ENCODE measurements at regions not wholly inside any gene's neighbourhood (a gene's known extent, or its start where the extent isn't known, plus 50 kb on each side); places are given as distances from the start of the nearest gene placed in this dataset.
"Not testable (repeated sequence)": the region's sequence is repeated elsewhere in the genome, so short reads cannot be mapped to it uniquely, and the experiment has no call there.

DNA sequence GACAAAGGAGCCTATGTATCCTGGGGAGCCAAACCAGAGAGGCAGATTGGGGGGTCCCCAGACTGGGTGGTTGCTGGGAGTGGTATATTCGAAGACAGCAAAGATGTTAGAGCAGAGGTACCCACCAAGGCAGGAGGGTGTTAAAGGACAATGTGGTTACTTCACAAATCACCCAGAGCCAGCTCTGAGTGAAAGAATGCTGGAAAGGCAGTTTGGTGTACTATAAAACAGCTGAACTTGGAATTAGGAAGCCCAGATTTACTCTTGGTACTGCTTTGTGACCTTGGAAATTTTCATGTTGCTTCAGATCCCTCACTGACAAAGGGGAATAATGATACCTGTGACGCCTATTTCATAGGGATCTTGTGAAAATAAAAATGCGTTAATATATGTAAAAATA is 121.6 kb downstream of the CD164 start:
- no peaks in the 10 kb centered on the region for H3K27me3 Mint-ChIP-seq (ENCODE audit: low read depth)
- H3K4me1 Mint-ChIP-seq (ENCODE audit: low read depth): no peaks in the 10 kb centered on the region
- intact Hi-C loops (cut with micrococcal nuclease): no loop called here
- CTCF ChIA-PET: interaction anchor here (1.2 kb wide), 1 partner anchor 122 kb away, joined by 3 read pairs; no protein-coding TSS in a partner anchor
- no peaks in the 10 kb centered on the region for H3K9me3 Mint-ChIP-seq
- H3K36me3 Mint-ChIP-seq (ENCODE audit: low read depth): no peaks in the 10 kb centered on the region
- no peak overlapping the region for H3K4me3 Mint-ChIP-seq
- DNase-seq: no peak
- no peak overlapping the region for H3K27ac Mint-ChIP-seq

- no peaks in the 10 kb centered on the region for H3K36me3 Mint-ChIP-seq (ENCODE audit: low read depth)
- CTCF ChIA-PET: no interaction called here
- intact Hi-C loops (cut with micrococcal nuclease): no loop called here
- no peaks in the 10 kb centered on the region for H3K27me3 Mint-ChIP-seq (ENCODE audit: low read depth)
- H3K4me1 Mint-ChIP-seq (ENCODE audit: low read depth): no peaks in the 10 kb centered on the region
- no peak for DNase-seq
- no peak overlapping the region for H3K4me3 Mint-ChIP-seq
- H3K27ac Mint-ChIP-seq: no peak overlapping the region
- H3K9me3 Mint-ChIP-seq: no peaks in the 10 kb centered on the region
These were observed 122.1 kb downstream of the CD164 start for GRCh38 chr6:109260126-109260525.

DNA sequence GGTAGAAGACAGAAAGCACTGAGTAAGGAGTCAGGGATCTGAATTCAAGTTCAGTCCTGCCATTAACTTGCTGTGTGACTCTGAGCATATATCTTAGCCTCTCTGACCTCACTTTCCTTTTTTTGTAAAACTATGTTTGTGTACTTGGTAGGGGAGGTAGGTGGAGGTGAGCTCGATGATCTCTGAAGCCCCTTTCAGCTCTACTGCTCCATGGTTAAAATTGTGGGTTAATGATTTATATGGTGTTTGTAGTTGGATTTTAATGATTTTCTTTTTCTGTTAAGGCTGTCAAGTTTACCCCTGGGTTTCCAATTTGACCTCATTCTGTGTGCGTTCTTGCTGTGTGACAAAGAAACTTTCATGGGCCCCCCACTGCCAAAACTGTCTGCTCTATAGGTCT is 124.1 kb downstream of the CD164 start:
- H3K4me1 Mint-ChIP-seq (ENCODE audit: low read depth): no peaks in the 10 kb centered on the region
- no peak for DNase-seq
- intact Hi-C loops (cut with micrococcal nuclease): no loop called here
- no peaks in the 10 kb centered on the region for H3K27me3 Mint-ChIP-seq (ENCODE audit: low read depth)
- CTCF ChIA-PET: interaction anchor here (1.5 kb wide), 1 partner anchor 28 kb away, joined by 3 read pairs; no protein-coding TSS in a partner anchor
- H3K27ac Mint-ChIP-seq: no peak overlapping the region
- H3K4me3 Mint-ChIP-seq: no peak overlapping the region
- H3K36me3 Mint-ChIP-seq (ENCODE audit: low read depth): no peaks in the 10 kb centered on the region
- no peaks in the 10 kb centered on the region for H3K9me3 Mint-ChIP-seq

DNA sequence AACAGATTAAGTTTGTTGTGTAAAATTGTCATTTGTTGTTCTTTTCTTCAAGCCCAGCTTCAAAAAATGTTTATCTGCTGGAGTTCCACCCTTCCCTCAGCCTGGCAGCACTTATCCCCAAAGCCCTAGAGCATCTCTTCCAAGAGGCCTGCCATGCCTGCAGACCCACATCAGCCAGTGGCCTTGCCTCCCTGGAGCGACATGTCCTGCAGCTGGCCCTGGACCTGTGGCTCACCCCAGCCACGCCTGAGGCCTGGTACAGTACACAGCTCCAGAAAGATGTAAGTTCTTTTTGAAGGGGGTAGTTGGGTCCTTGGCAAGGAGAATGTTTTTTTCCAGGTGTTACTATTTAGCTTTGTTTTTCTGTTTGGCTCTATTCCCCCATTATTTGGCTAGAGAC is 124.8 kb downstream of the CD164 start:
- no peaks in the 10 kb centered on the region for H3K4me1 Mint-ChIP-seq (ENCODE audit: low read depth)
- DNase-seq: no peak
- H3K9me3 Mint-ChIP-seq: no peaks in the 10 kb centered on the region
- CTCF ChIA-PET: interaction anchor here (1.5 kb wide), 1 partner anchor 28 kb away, joined by 3 read pairs; no protein-coding TSS in a partner anchor
- intact Hi-C loops (cut with micrococcal nuclease): no loop called here
- H3K4me3 Mint-ChIP-seq: no peak overlapping the region
- no peaks in the 10 kb centered on the region for H3K36me3 Mint-ChIP-seq (ENCODE audit: low read depth)
- H3K27ac Mint-ChIP-seq: no peak overlapping the region
- H3K27me3 Mint-ChIP-seq (ENCODE audit: low read depth): no peaks in the 10 kb centered on the region

DNA sequence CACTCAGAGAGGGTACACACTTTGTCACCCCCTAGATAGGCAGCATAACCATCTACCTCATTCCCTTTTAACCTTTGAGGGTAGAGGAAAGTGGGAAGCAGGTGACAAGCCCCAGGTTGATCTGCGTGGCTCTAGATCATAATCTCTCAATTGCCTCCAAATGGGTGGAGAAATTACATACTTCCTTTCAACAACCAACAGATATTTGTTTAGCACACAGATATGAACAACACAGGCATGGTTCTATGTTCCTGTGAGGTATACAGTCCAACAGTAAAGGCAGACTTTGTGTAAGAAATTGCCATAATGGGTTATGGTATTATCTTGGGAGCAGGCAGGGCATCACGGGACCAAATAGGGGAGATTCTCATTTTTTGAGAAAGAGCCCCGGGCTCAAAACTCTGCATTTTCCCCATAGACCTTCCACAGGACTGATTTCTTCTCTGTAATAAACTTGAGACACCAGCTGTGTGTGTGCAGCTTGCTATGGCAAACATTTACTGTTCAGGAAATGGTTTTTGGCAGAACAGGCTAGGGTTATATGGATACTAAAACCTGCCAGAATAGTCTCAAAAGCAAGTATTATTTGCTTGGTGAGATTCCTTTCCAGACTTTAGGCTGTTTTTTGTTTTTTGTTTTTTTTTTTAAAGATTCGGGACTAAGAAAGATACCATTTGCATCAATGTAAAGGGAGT is 126.2 kb downstream of the CD164 start:
- Mint-ChIP-seq H3K4me1 (ENCODE audit: low read depth) (no peaks in the 10 kb centered on the region), H3K27me3 (ENCODE audit: low read depth) (no peaks in the 10 kb centered on the region), H3K9me3 (no peaks in the 10 kb centered on the region), H3K27ac (no peak overlapping the region), H3K4me3 (no peak overlapping the region), H3K36me3 (ENCODE audit: low read depth) (no peaks in the 10 kb centered on the region)
- CTCF ChIA-PET: no interaction called here
- intact Hi-C loops (cut with micrococcal nuclease): no loop called here
- DNase-seq: no peak

GRCh38 chr6:109255087-109255486 is 127.2 kb downstream of the CD164 start:
- Mint-ChIP-seq H3K27ac (no peak overlapping the region), H3K27me3 (ENCODE audit: low read depth) (no peaks in the 10 kb centered on the region), H3K4me1 (ENCODE audit: low read depth) (no peaks in the 10 kb centered on the region), H3K36me3 (ENCODE audit: low read depth) (no peaks in the 10 kb centered on the region), H3K4me3 (no peak overlapping the region), H3K9me3 (no peaks in the 10 kb centered on the region)
- intact Hi-C loops (cut with micrococcal nuclease): no loop called here
- DNase-seq: no peak
- CTCF ChIA-PET: no interaction called here

DNA sequence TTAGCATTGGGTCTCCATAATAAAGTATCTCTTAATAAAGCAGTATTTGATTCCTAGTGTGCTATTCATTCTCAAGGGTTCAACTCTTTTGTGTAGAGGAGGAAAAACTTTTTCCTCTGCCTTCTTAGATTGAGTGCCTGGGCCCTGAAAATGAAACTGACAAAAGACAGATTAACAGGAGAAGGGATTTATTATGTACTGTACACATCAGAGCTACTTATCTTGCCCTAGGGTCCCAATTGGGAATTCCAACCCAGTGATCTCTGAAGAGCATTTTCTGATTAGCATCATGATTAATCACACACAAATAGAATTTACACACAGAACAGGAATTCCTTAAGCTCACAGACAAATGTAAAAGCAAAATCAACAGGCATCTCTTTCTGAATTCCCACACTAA is 128.9 kb downstream of the CD164 start:
- H3K27ac Mint-ChIP-seq: no peak overlapping the region
- no peak for DNase-seq
- H3K36me3 Mint-ChIP-seq (ENCODE audit: low read depth): no peaks in the 10 kb centered on the region
- no peak overlapping the region for H3K4me3 Mint-ChIP-seq
- H3K9me3 Mint-ChIP-seq: no peaks in the 10 kb centered on the region
- H3K27me3 Mint-ChIP-seq (ENCODE audit: low read depth): no peaks in the 10 kb centered on the region
- intact Hi-C loops (cut with micrococcal nuclease): no loop called here
- no peaks in the 10 kb centered on the region for H3K4me1 Mint-ChIP-seq (ENCODE audit: low read depth)
- CTCF ChIA-PET: interaction anchor here (0.7 kb wide), 1 partner anchor 42 kb away, joined by 3 read pairs; no protein-coding TSS in a partner anchor

- H3K4me3 Mint-ChIP-seq: no peak overlapping the region
- intact Hi-C loops (cut with micrococcal nuclease): no loop called here
- no peaks in the 10 kb centered on the region for H3K9me3 Mint-ChIP-seq
- no peak overlapping the region for H3K27ac Mint-ChIP-seq
- CTCF ChIA-PET: interaction anchor here (0.6 kb wide), 1 partner anchor 15 kb away, joined by 3 read pairs; no protein-coding TSS in a partner anchor
- no peaks in the 10 kb centered on the region for H3K4me1 Mint-ChIP-seq (ENCODE audit: low read depth)
- H3K27me3 Mint-ChIP-seq (ENCODE audit: low read depth): no peaks in the 10 kb centered on the region
- H3K36me3 Mint-ChIP-seq (ENCODE audit: low read depth): no peaks in the 10 kb centered on the region
- DNase-seq: no peak
These were observed 129.8 kb downstream of the CD164 start for GRCh38 chr6:109252261-109253041.

DNA sequence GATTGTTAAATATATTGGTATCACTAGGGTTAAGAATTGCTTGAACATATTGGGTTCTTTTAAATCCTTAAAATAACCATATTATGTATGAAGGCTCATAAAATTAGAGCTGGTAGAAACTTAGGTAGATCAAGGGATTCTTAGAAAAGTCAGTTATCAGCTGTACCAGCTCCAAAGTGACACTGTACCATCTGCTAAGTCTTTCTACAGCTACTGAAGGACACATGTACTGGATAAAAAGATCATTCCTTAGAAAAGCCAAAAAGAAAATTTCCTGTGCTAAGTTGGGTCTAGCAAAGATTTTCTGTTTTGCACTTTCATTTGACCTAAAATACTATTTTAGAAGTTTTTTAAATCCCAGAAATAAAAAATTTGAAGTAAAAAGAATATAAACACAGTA is 130.4 kb downstream of the CD164 start:
- no peaks in the 10 kb centered on the region for H3K4me1 Mint-ChIP-seq (ENCODE audit: low read depth)

DNA sequence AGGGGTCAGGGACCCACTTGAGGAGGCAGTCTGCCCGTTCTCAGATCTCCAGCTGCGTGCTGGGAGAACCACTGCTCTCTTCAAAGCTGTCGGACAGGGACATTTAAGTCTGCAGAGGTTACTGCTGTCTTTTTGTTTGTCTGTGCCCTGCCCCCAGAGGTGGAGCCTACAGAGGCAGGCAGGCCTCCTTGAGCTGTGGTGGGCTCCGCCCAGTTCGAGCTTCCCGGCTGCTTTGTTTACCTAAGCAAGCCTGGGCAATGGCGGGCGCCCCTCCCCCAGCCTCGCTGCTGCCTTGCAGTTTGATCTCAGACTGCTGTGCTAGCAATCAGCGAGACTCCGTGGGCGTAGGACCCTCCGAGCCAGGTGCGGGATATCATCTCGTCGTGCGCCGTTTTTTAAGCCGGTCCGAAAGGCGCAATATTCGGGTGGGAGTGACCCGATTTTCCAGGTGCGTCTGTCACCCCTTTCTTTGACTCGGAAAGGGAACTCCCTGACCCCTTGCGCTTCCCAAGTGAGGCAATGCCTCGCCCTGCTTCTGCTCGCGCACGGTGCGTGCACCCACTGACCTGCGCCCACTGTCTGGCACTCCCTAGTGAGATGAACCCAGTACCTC is 131.6 kb downstream of the CD164 start:
- DNase-seq; H3K36me3 Mint-ChIP-seq (ENCODE audit: low read depth); H3K9me3 Mint-ChIP-seq; H3K27ac Mint-ChIP-seq; CTCF ChIA-PET; H3K4me1 Mint-ChIP-seq (ENCODE audit: low read depth); intact Hi-C loops (cut with micrococcal nuclease); H3K4me3 Mint-ChIP-seq; H3K27me3 Mint-ChIP-seq (ENCODE audit: low read depth): not testable (repeated sequence)

More for the DNA sequence above, 130.4 kb downstream of the CD164 start:
- Mint-ChIP-seq H3K36me3 (ENCODE audit: low read depth) (no peaks in the 10 kb centered on the region), H3K4me3 (no peak overlapping the region), H3K9me3 (no peaks in the 10 kb centered on the region), H3K27ac (no peak overlapping the region), H3K27me3 (ENCODE audit: low read depth) (no peaks in the 10 kb centered on the region)
- intact Hi-C loops (cut with micrococcal nuclease): no loop called here
- DNase-seq: no peak
- CTCF ChIA-PET: interaction anchor here (0.6 kb wide), 1 partner anchor 15 kb away, joined by 3 read pairs; no protein-coding TSS in a partner anchor

- Mint-ChIP-seq H3K27ac (no peak overlapping the region), H3K27me3 (ENCODE audit: low read depth) (no peaks in the 10 kb centered on the region), H3K4me1 (ENCODE audit: low read depth) (no peaks in the 10 kb centered on the region), H3K4me3 (no peak overlapping the region), H3K9me3 (no peaks in the 10 kb centered on the region), H3K36me3 (ENCODE audit: low read depth) (no peaks in the 10 kb centered on the region)
- CTCF ChIA-PET: no interaction called here
- no peak for DNase-seq
- intact Hi-C loops (cut with micrococcal nuclease): no loop called here
These were observed 138.1 kb downstream of the CD164 start for GRCh38 chr6:109243863-109244825.

DNA sequence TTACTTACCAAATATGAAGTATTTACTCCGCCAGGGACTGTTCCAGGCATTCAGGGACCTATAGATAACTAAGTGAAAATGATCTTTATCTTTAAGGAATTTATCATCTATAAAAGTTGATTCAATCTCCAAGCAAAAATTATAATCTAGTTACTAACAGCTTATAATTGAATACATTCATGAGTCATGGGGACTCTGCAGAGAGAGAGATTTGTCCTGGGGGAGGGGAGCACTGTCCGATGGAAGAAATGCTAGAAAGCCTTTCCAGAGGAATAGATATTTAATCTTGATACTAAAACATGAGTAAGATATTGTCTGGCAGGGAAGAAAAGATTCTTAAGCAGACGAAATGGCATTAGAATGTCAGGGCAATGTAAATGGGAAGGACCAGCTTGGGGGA is 139.3 kb downstream of the CD164 start:
- Mint-ChIP-seq H3K9me3 (no peaks in the 10 kb centered on the region), H3K27me3 (ENCODE audit: low read depth) (no peaks in the 10 kb centered on the region), H3K36me3 (ENCODE audit: low read depth) (no peaks in the 10 kb centered on the region), H3K4me1 (ENCODE audit: low read depth) (no peaks in the 10 kb centered on the region), H3K27ac (no peak overlapping the region), H3K4me3 (no peak overlapping the region)
- DNase-seq: no peak
- CTCF ChIA-PET: no interaction called here
- intact Hi-C loops (cut with micrococcal nuclease): no loop called here

All from activated naive CD4-positive, alpha-beta T cell treated with anti-CD3 and anti-CD28 coated beads for 36 hours (primary cell).